Tibial nerve (tissue), 4 donors: ENCODE measurements at regions not wholly inside any gene's neighbourhood (a gene's known extent, or its start where the extent isn't known, plus 50 kb on each side); places are given as distances from the start of the nearest gene placed in this dataset.
"Not testable (repeated sequence)": the region's sequence is repeated elsewhere in the genome, so short reads cannot be mapped to it uniquely, and the experiment has no call there.

Source experiments
- CTCF ChIP-seq, 5 experiments: fragments of 200-600 bp in 3 of 5; fragments of 450-650 bp in 2 of 5; sonication (generic) in 3 of 5; IDR thresholded peaks; one replicate each; pipeline ENCODE4 v1.5.1; 2016 to 2019; ENCODE audit warnings: antibody characterized with exemption in 5 of 5, mild to moderate bottlenecking in 3 of 5, moderate library complexity in 2 of 5
- EP300 ChIP-seq, 2 donors: sonication (generic); formaldehyde crosslinking; IDR thresholded peaks; one replicate each; pipeline ENCODE4 v1.6.1; 2017; ENCODE audit warnings: antibody characterized with exemption in 2 of 2, mild to moderate bottlenecking in 1 of 2
- POLR2A ChIP-seq, 2 donors: fragments of 450-650 bp; IDR thresholded peaks; one replicate each; pipeline ENCODE4 v1.6.1; 2017; ENCODE audit warnings: antibody characterized with exemption in 2 of 2, mild to moderate bottlenecking in 2 of 2, moderate library complexity in 2 of 2

GRCh38 chr7:136260591-136260990 lies 283.4 kb upstream of the MTPN start:
- TF ChIP-seq CTCF, POLR2A, EP300 (IDR thresholded peaks at IDR 0.05): not testable (repeated sequence)
